GM12864 (cell line): ENCODE measurements at regions not wholly inside any gene's neighbourhood (a gene's known extent, or its start where the extent isn't known, plus 50 kb on each side); places are given as distances from the start of the nearest gene placed in this dataset.

Experiments used
- DNase-seq: peaks from one replicate; pipeline ENCODE4 v3.0.0-alpha.2; 2011; ENCODE audit warnings: low read depth
- H3K4me3 ChIP-seq: 2 replicates; pipeline ENCODE4 v1.5.1; 2011; ENCODE audit warnings: mild to moderate bottlenecking, low read depth, low read length, control low read depth
- TF ChIP-seq, protein P1 (sequence below): IDR thresholded peaks from 2 replicates; pipeline ENCODE4 v1.5.1; 2011; ENCODE audit warnings: low read depth, mild to moderate bottlenecking, moderate library complexity, low read length, control low read depth, inconsistent platforms; ENCODE audit errors: missing control alignments

- no peak overlapping the region for H3K4me3 ChIP-seq
- TF ChIP-seq, protein P1, sequence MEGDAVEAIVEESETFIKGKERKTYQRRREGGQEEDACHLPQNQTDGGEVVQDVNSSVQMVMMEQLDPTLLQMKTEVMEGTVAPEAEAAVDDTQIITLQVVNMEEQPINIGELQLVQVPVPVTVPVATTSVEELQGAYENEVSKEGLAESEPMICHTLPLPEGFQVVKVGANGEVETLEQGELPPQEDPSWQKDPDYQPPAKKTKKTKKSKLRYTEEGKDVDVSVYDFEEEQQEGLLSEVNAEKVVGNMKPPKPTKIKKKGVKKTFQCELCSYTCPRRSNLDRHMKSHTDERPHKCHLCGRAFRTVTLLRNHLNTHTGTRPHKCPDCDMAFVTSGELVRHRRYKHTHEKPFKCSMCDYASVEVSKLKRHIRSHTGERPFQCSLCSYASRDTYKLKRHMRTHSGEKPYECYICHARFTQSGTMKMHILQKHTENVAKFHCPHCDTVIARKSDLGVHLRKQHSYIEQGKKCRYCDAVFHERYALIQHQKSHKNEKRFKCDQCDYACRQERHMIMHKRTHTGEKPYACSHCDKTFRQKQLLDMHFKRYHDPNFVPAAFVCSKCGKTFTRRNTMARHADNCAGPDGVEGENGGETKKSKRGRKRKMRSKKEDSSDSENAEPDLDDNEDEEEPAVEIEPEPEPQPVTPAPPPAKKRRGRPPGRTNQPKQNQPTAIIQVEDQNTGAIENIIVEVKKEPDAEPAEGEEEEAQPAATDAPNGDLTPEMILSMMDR = no peak
- DNase-seq = no peak
Measured at GRCh38 chr6:154615483-154616025, 105.1 kb upstream of the CNKSR3 start.

DNA sequence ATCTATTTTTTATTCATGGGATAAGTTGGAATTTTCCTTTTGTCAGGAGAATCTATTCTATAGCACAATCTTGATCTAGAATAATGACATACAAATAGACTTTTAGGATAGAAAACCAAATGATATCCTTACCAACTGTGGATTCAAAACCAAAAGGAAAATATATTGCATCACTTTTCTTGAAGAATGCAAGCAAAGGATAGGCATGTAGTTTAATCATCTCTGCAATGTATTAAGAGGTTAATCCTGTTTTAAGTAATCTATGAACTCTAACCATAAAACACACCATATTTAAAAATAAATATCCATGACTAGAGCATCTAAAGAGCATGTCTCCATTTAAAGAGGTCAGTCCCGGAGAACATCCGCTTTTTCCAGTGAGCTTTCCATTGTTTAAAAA lies 106.7 kb upstream of the CNKSR3 start:
- no peak overlapping the region for H3K4me3 ChIP-seq
- TF ChIP-seq, protein P1 = no peak
- no peak for DNase-seq

- DNase-seq = no peak
- TF ChIP-seq, protein P1 = no peak
- no peak overlapping the region for H3K4me3 ChIP-seq
Measured at GRCh38 chr6:154619146-154619545, 108.7 kb upstream of the CNKSR3 start.

DNA sequence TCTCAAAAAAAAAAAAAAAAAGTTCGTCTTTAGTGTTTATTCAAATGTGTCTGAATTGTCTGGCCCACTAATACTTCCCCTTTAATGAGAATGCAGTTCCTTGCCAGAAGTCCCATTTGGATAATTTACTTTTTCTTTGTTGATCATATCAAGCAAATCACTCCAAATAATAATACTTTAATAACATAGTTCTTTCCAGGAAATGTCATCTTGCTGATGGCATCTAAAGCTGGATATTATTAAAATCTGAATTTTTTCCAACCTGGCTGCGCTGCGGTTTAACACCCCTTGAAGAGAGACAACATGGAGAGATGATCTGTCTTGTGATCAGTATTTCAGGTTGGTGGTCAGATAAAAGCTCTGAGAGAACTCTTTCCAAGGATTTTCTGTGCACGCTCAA lies 111.2 kb upstream of the CNKSR3 start:
- H3K4me3 ChIP-seq = no peak overlapping the region
- DNase-seq = no peak
- TF ChIP-seq, protein P1 = no peak

GRCh38 chr6:154622618-154623336 lies 110.4 kb upstream of the SCAF8 start:
- no peak for DNase-seq
- TF ChIP-seq, protein P1 = no peak
- H3K4me3 ChIP-seq = no peak overlapping the region

DNA sequence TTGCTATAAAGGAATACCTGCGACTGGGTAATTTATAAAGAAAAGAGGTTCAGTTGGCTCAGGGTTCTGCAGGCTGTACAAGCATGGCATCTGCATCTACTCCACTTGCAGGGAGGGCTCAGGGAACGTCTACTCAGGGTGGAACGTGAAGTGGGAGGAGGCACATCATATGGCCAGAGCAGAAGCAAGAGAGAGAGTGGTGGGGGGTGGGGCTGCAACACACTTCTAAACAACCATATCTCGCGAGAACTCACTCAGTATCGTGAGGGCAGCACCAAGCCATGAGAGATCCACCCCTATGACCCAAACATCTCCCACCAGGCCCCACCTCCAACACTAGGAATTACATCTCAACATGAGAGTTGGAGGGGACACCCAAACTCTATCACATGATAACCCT lies 109.8 kb upstream of the SCAF8 start:
- H3K4me3 ChIP-seq = no peak overlapping the region
- TF ChIP-seq, protein P1 = no peak
- DNase-seq = no peak
